Tibial nerve (tissue), 4 donors: ENCODE measurements at regions not wholly inside any gene's neighbourhood (a gene's known extent, or its start where the extent isn't known, plus 50 kb on each side); places are given as distances from the start of the nearest gene placed in this dataset.

ENCODE experiments used
- DNase-seq, 2 donors: peaks; one replicate each; pipeline ENCODE4 v3.0.0-alpha.2; 2019; ENCODE audit warnings: low spot score in 2 of 2
- H3K27ac ChIP-seq, 4 donors: fragments of 200-600 bp; sonication (generic) in 3 of 4; one replicate each; pipeline ENCODE4 v1.5.1; 2017 to 2019; ENCODE audit warnings: mild to moderate bottlenecking in 1 of 4
- H3K27me3 ChIP-seq, 2 donors: fragments of 200-600 bp; sonication (generic) in 1 of 2; one replicate each; pipeline versions ENCODE4 v1.5.1 to v1.6.0; 2017 to 2019
- H3K36me3 ChIP-seq, 3 donors: fragments of 200-600 bp; sonication (generic); one replicate each; pipeline ENCODE4 v1.5.1; 2018 to 2019
- H3K4me1 ChIP-seq, 4 donors: fragments of 200-600 bp; sonication (generic) in 3 of 4; one replicate each; pipeline ENCODE4 v1.5.1; 2017 to 2019
- H3K4me3 ChIP-seq, 4 donors: fragments of 200-600 bp; sonication (generic) in 3 of 4; one replicate each; pipeline ENCODE4 v1.5.1; 2017 to 2019; ENCODE audit warnings: mild to moderate bottlenecking in 1 of 4, moderate library complexity in 1 of 4
- H3K9me3 ChIP-seq, 4 donors: fragments of 200-600 bp; sonication (generic) in 3 of 4; one replicate each; pipeline ENCODE4 v1.5.1; 2017 to 2019
- EP300 ChIP-seq, 2 donors: sonication (generic); formaldehyde crosslinking; IDR thresholded peaks; one replicate each; pipeline ENCODE4 v1.6.1; 2017; ENCODE audit warnings: antibody characterized with exemption in 2 of 2, mild to moderate bottlenecking in 1 of 2
- POLR2A ChIP-seq, 2 donors: fragments of 450-650 bp; IDR thresholded peaks; one replicate each; pipeline ENCODE4 v1.6.1; 2017; ENCODE audit warnings: antibody characterized with exemption in 2 of 2, mild to moderate bottlenecking in 2 of 2, moderate library complexity in 2 of 2
- WGBS, 2 donors: methylation state at CpG; one replicate each; pipeline ENCODE4 v1.1.5; 2018; 5-methylcytosine and 5-hydroxymethylcytosine counted together
- TF ChIP-seq, protein P1 (sequence below), 5 experiments: fragments of 200-600 bp in 3 of 5; fragments of 450-650 bp in 2 of 5; sonication (generic) in 3 of 5; IDR thresholded peaks; one replicate each; pipeline ENCODE4 v1.5.1; 2016 to 2019; ENCODE audit warnings: antibody characterized with exemption in 5 of 5, mild to moderate bottlenecking in 3 of 5, moderate library complexity in 2 of 5

- no peak for TF ChIP-seq EP300 (IDR thresholded peaks at IDR 0.05)
- TF ChIP-seq POLR2A (IDR thresholded peaks at IDR 0.05), result no peak
- TF ChIP-seq, protein P1, sequence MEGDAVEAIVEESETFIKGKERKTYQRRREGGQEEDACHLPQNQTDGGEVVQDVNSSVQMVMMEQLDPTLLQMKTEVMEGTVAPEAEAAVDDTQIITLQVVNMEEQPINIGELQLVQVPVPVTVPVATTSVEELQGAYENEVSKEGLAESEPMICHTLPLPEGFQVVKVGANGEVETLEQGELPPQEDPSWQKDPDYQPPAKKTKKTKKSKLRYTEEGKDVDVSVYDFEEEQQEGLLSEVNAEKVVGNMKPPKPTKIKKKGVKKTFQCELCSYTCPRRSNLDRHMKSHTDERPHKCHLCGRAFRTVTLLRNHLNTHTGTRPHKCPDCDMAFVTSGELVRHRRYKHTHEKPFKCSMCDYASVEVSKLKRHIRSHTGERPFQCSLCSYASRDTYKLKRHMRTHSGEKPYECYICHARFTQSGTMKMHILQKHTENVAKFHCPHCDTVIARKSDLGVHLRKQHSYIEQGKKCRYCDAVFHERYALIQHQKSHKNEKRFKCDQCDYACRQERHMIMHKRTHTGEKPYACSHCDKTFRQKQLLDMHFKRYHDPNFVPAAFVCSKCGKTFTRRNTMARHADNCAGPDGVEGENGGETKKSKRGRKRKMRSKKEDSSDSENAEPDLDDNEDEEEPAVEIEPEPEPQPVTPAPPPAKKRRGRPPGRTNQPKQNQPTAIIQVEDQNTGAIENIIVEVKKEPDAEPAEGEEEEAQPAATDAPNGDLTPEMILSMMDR (IDR thresholded peaks at IDR 0.05), result no peak
- H3K27ac ChIP-seq, result no peak overlapping the region
- H3K36me3 ChIP-seq, result no peaks in the 10 kb centered on the region
- H3K4me1 ChIP-seq, result no peaks in the 10 kb centered on the region
- WGBS, 2 donors, result 88% methylated on average over 1 of the region's 1 CpG
- no peaks in the 10 kb centered on the region for H3K27me3 ChIP-seq
- DNase-seq, result no peak
- H3K4me3 ChIP-seq, result no peak overlapping the region
- no peaks in the 10 kb centered on the region for H3K9me3 ChIP-seq
Measured at GRCh38 chr5:156169495-156169894, 157.5 kb upstream of the SGCD start.

DNA sequence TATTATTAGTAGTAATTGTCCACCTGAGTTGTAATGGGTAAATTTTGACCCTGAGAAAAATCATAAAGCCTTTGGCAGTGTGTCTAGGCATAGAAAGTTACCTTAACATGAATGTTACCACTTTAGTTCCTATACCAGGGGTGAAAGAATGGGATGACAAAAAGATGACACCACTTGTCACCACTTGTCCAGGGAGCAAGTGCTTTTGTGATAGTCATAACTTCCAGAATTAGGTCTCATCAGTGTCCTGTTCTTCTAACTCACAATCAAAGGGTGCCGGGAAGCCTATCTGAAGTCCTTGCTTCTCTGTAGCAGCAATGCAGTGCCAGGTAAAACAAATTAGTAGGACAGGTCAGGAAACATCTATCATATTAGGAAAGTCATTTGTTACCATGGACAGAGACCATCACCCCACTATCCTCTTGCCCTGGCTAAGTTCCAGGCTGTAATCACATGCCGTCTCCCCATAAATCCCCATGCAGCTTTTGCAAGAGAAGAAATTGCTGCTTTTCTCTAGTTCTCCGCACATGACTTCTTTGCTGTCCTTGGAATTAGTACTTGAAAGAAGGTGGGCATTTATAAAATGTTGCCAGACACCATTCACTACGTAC, 156.5 kb upstream of the SGCD start:
- H3K27me3 ChIP-seq, result no peaks in the 10 kb centered on the region
- TF ChIP-seq POLR2A (IDR thresholded peaks at IDR 0.05), result no peak
- TF ChIP-seq EP300 (IDR thresholded peaks at IDR 0.05), result no peak
- TF ChIP-seq, protein P1 (IDR thresholded peaks at IDR 0.05), result no peak
- no peak overlapping the region for H3K27ac ChIP-seq
- H3K36me3 ChIP-seq, result no peaks in the 10 kb centered on the region
- DNase-seq, result no peak
- no peaks in the 10 kb centered on the region for H3K4me1 ChIP-seq
- no peaks in the 10 kb centered on the region for H3K9me3 ChIP-seq
- 90 to 97% methylated on average over 4 of the region's 4 CpGs for WGBS, 2 donors
- H3K4me3 ChIP-seq, result no peak overlapping the region

DNA sequence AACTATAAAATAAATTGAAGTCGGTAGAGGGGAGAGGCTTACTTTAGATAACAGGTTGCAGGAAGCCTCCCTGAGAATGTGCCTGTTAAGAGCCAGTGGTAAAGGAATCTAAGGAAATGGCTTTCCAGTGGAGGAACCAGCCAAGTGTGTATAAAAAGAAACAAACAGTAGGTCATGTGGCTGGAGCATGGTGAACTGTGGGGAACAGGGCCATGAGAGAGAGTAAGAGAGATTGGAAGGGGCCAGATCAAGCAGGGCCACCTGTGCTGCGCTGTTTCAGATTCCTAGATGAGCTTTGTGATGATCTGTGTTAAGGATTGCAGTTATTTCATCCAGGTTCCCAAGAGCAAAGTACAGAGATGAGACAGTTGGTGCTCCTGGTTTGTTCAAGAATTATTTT, 152.7 kb upstream of the SGCD start:
- 82 to 83% methylated on average over 2 of the region's 2 CpGs for WGBS, 2 donors
- Histone ChIP-seq H3K27ac (no peak overlapping the region), H3K27me3 (no peaks in the 10 kb centered on the region), H3K4me1 (no peaks in the 10 kb centered on the region), H3K36me3 (no peaks in the 10 kb centered on the region), H3K4me3 (no peak overlapping the region), H3K9me3 (no peaks in the 10 kb centered on the region)
- DNase-seq, result no peak
- TF ChIP-seq POLR2A (IDR thresholded peaks at IDR 0.05) (no peak), EP300 (IDR thresholded peaks at IDR 0.05) (no peak)
- TF ChIP-seq, protein P1 (IDR thresholded peaks at IDR 0.05), result no peak

- no peaks in the 10 kb centered on the region for H3K27me3 ChIP-seq
- H3K36me3 ChIP-seq, result no peaks in the 10 kb centered on the region
- 49 to 59% methylated on average over 5 of the region's 5 CpGs for WGBS, 2 donors
- no peak overlapping the region for H3K27ac ChIP-seq
- peaks cover 0 to 13% (median 0%) of the 10 kb centered on the region in 4 donors for H3K9me3 ChIP-seq
- no peak for TF ChIP-seq EP300 (IDR thresholded peaks at IDR 0.05)
- TF ChIP-seq, protein P1 (IDR thresholded peaks at IDR 0.05), result no peak
- TF ChIP-seq POLR2A (IDR thresholded peaks at IDR 0.05), result no peak
- DNase-seq, result no peak
- no peaks in the 10 kb centered on the region for H3K4me1 ChIP-seq
- H3K4me3 ChIP-seq, result no peak overlapping the region
Measured at GRCh38 chr5:156178117-156178516, 148.8 kb upstream of the SGCD start.

- TF ChIP-seq EP300 (IDR thresholded peaks at IDR 0.05) (no peak), POLR2A (IDR thresholded peaks at IDR 0.05) (no peak)
- TF ChIP-seq, protein P1 (IDR thresholded peaks at IDR 0.05), result no peak
- no peak for DNase-seq
- H3K4me1 ChIP-seq, result no peaks in the 10 kb centered on the region
- WGBS, 2 donors, result 89 to 91% methylated on average over 1 of the region's 1 CpG
- no peaks in the 10 kb centered on the region for H3K36me3 ChIP-seq
- peaks cover 0 to 13% (median 0%) of the 10 kb centered on the region in 4 donors for H3K9me3 ChIP-seq
- H3K27me3 ChIP-seq, result no peaks in the 10 kb centered on the region
- no peak overlapping the region for H3K4me3 ChIP-seq
- H3K27ac ChIP-seq, result no peak overlapping the region
Measured at GRCh38 chr5:156181656-156182055, 145.3 kb upstream of the SGCD start.
